ENCODE measurements at regions not wholly inside any gene's neighbourhood (a gene's known extent, or its start where the extent isn't known, plus 50 kb on each side); places are given as distances from the start of the nearest gene placed in this dataset.

DNA sequence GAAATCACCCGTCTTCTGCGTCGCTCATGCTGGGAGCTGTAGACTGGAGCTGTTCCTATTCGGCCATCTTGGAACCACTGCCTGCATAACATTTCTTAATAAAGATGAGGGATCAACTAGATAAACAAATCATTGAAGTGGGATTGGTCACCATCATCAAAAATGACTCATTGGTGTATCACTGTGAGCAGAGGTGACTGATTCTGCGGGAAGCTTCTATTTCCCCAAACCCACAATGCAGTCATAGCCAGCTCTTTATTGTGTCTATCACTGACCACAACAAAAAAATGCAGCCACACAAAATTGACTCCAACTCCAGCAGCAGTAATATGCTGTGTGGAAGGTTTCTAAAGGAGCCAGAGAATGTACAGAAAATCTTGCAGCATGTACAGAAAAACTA, 630.7 kb upstream of the HS6ST1 start (continued):
- TF ChIP-seq, protein P1, sequence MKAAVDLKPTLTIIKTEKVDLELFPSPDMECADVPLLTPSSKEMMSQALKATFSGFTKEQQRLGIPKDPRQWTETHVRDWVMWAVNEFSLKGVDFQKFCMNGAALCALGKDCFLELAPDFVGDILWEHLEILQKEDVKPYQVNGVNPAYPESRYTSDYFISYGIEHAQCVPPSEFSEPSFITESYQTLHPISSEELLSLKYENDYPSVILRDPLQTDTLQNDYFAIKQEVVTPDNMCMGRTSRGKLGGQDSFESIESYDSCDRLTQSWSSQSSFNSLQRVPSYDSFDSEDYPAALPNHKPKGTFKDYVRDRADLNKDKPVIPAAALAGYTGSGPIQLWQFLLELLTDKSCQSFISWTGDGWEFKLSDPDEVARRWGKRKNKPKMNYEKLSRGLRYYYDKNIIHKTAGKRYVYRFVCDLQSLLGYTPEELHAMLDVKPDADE (conservative IDR thresholded peaks at IDR 0.05; ENCODE audit: control insufficient read depth, low read depth, low read length), result no peak
- no peak for TF ChIP-seq NCOA1 (IDR thresholded peaks at IDR 0.05; ENCODE audit: low read depth)
- no peak for TF ChIP-seq TFE3 (CRISPR knock-in tag; IDR thresholded peaks at IDR 0.05)
- no peak for TF ChIP-seq ZNF511 (CRISPR knock-in tag; IDR thresholded peaks at IDR 0.05)
- no peak for TF ChIP-seq POU5F1 (IDR thresholded peaks at IDR 0.05; ENCODE audit: borderline replicate concordance, low read depth, low read length, partially characterized antibody)
- no peak for TF ChIP-seq SP1 (CRISPR knock-in tag; IDR thresholded peaks at IDR 0.05)
- TF ChIP-seq JUN (IDR thresholded peaks at IDR 0.05; ENCODE audit: borderline replicate concordance, low read depth, low read length), result no peak
- no peak for TF ChIP-seq JUN (CRISPR knock-in tag; IDR thresholded peaks at IDR 0.05; ENCODE audit: borderline replicate concordance)
- no peak for TF ChIP-seq ILK (tag; IDR thresholded peaks at IDR 0.05; ENCODE audit: borderline replicate concordance, low read depth)
